HL-60 (cell line): ENCODE measurements at regions not wholly inside any gene's neighbourhood (a gene's known extent, or its start where the extent isn't known, plus 50 kb on each side); places are given as distances from the start of the nearest gene placed in this dataset.

ENCODE experiments used
- DNase-seq, 2 experiments: peaks; one replicate each; pipeline ENCODE4 v3.0.0-alpha.2; 2010 to 2020; ENCODE audit warnings: low read depth in 1 of 2, low spot score in 1 of 2
- H3K27ac ChIP-seq: fragments of 250-450 bp; sonication (Bioruptor Pico); replicated peaks from 2 replicates; pipeline ENCODE4 v1.5.1; 2020; ENCODE audit warnings: mild to moderate bottlenecking, moderate library complexity
- H3K27me3 ChIP-seq: fragments of 250-450 bp; sonication (Bioruptor Pico); 2 replicates; pipeline ENCODE4 v1.5.1; 2021; ENCODE audit warnings: mild to moderate bottlenecking, moderate library complexity; ENCODE audit not compliant: insufficient read depth, poor library complexity, severe bottlenecking
- H3K4me3 ChIP-seq: replicated peaks from 2 replicates; pipeline ENCODE4 v1.5.1; 2011; ENCODE audit warnings: mild to moderate bottlenecking, control low read depth, low read length; ENCODE audit not compliant: insufficient read depth
- GABPA ChIP-seq: IDR thresholded peaks from 2 replicates; pipeline ENCODE4 v1.6.1; 2012; ENCODE audit warnings: low read depth
- POLR2AphosphoS5 ChIP-seq: IDR thresholded peaks from 2 replicates; pipeline ENCODE4 v1.6.1; 2012; ENCODE audit warnings: low read depth
- SPI1 ChIP-seq: IDR thresholded peaks from 2 replicates; pipeline ENCODE4 v1.6.1; 2012; ENCODE audit warnings: low read depth, mild to moderate bottlenecking, borderline replicate concordance
- TF ChIP-seq, protein P1 (sequence below): IDR thresholded peaks from one replicate; pipeline ENCODE4 v1.5.1; 2011; ENCODE audit warnings: low read length, control low read depth, inconsistent platforms; ENCODE audit not compliant: insufficient read depth
- TF ChIP-seq, protein P2 (sequence below): IDR thresholded peaks from 2 replicates; pipeline ENCODE4 v1.6.1; 2012; ENCODE audit warnings: low read depth; ENCODE audit not compliant: insufficient replicate concordance

DNA sequence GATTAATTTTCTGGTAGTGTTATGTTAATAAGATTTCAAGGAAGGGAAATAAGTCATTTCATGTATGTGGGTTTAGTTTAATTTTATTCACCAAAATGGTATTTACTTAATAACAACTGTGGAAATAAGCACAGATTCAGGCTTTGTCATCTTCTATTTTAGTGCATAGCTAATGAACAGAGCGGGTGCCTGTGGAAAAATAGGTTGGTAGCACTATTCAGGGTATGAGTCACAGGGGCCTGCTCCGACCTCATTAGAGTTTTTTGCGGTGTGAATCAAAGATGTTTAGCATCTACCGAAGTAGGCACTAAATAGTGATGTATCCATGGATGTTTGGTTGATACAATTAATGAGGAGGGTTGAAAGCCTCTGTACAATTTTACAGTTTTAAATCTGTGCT lies 78.2 kb downstream of the FAT3 start:
- DNase-seq: no peak
- Histone ChIP-seq H3K27ac (no peak overlapping the region), H3K27me3 (no peaks in the 10 kb centered on the region), H3K4me3 (no peak overlapping the region)
- no peak for TF ChIP-seq POLR2AphosphoS5
- TF ChIP-seq SPI1: no peak
- TF ChIP-seq, protein P1, sequence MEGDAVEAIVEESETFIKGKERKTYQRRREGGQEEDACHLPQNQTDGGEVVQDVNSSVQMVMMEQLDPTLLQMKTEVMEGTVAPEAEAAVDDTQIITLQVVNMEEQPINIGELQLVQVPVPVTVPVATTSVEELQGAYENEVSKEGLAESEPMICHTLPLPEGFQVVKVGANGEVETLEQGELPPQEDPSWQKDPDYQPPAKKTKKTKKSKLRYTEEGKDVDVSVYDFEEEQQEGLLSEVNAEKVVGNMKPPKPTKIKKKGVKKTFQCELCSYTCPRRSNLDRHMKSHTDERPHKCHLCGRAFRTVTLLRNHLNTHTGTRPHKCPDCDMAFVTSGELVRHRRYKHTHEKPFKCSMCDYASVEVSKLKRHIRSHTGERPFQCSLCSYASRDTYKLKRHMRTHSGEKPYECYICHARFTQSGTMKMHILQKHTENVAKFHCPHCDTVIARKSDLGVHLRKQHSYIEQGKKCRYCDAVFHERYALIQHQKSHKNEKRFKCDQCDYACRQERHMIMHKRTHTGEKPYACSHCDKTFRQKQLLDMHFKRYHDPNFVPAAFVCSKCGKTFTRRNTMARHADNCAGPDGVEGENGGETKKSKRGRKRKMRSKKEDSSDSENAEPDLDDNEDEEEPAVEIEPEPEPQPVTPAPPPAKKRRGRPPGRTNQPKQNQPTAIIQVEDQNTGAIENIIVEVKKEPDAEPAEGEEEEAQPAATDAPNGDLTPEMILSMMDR: no peak
- TF ChIP-seq, protein P2, sequence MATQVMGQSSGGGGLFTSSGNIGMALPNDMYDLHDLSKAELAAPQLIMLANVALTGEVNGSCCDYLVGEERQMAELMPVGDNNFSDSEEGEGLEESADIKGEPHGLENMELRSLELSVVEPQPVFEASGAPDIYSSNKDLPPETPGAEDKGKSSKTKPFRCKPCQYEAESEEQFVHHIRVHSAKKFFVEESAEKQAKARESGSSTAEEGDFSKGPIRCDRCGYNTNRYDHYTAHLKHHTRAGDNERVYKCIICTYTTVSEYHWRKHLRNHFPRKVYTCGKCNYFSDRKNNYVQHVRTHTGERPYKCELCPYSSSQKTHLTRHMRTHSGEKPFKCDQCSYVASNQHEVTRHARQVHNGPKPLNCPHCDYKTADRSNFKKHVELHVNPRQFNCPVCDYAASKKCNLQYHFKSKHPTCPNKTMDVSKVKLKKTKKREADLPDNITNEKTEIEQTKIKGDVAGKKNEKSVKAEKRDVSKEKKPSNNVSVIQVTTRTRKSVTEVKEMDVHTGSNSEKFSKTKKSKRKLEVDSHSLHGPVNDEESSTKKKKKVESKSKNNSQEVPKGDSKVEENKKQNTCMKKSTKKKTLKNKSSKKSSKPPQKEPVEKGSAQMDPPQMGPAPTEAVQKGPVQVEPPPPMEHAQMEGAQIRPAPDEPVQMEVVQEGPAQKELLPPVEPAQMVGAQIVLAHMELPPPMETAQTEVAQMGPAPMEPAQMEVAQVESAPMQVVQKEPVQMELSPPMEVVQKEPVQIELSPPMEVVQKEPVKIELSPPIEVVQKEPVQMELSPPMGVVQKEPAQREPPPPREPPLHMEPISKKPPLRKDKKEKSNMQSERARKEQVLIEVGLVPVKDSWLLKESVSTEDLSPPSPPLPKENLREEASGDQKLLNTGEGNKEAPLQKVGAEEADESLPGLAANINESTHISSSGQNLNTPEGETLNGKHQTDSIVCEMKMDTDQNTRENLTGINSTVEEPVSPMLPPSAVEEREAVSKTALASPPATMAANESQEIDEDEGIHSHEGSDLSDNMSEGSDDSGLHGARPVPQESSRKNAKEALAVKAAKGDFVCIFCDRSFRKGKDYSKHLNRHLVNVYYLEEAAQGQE: no peak
- no peak for TF ChIP-seq GABPA

DNA sequence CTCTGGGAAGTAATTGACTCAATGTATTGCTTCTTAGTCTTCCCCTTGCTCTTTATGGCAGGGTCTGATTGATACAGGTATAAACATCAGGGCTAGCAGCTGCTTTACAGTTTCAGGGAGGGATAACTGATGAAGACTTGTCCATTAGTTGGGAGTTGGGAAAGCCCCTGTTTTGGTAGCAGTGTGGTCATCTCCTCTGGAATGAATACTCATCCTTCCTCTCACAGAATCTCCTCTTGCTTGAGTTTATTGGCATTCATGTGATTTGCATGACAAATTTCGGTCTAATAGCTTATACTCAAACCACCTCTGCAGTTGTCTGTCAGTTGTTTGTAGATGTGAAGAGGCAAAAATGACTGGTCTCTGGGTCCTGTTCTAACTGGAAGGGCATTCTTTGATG lies 79.7 kb downstream of the FAT3 start:
- no peak overlapping the region for H3K4me3 ChIP-seq
- H3K27me3 ChIP-seq: no peaks in the 10 kb centered on the region
- TF ChIP-seq GABPA: no peak
- TF ChIP-seq SPI1: no peak
- TF ChIP-seq, protein P1: no peak
- DNase-seq: no peak
- H3K27ac ChIP-seq: no peak overlapping the region

DNA sequence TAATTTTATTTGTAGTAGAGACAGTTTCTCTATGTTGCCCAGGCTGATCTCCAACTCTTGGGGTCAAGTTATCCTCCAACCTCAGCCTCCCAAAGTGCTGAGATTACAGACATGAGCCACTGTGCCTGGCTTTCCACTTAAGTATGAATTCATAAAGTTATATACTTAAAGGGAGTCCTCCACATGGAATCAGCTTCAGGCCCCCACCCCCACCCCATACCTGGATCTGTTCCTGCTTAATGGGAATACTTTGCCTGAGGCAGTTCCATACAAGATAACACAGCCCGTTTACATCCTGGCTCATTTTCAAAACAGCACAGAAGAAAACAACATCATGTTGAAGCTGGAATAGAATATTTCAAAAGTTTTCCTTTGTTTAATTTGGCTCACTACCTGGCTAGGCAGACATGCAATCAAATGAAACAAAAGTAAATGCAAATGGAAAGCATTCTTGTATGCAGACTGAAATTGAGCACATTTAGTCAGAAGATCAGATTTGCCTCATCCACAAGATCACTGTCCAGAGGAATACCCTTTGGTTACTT lies 82.4 kb downstream of the FAT3 start:
- no peak overlapping the region for H3K4me3 ChIP-seq
- H3K27me3 ChIP-seq: no peaks in the 10 kb centered on the region
- DNase-seq: no peak
- TF ChIP-seq POLR2AphosphoS5: no peak
- no peak for TF ChIP-seq SPI1
- TF ChIP-seq, protein P2: no peak
- TF ChIP-seq, protein P1: no peak
- no peak for TF ChIP-seq GABPA
- H3K27ac ChIP-seq: no peak overlapping the region

DNA sequence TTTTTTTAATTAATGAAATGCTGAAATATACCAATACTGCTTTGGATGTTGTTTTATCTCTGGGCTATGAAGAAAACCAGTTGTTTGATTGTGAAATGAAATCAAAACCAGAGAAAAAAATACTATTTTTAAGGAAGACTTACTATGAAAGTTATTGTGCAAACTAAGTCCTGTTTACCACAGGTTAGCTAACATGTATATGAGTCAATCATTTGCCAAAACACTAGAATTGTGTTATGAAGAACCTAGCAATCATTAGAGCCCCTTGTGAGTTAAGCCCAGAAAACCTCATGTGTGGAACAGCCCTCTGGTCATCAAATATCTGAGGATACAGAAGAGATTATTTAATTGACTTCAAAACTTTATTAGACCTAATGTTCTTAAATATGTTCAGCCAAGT lies 83.7 kb downstream of the FAT3 start:
- Histone ChIP-seq H3K4me3 (no peak overlapping the region), H3K27ac (no peak overlapping the region), H3K27me3 (no peaks in the 10 kb centered on the region)
- no peak for TF ChIP-seq GABPA
- TF ChIP-seq, protein P2: no peak
- TF ChIP-seq SPI1: no peak
- no peak for TF ChIP-seq POLR2AphosphoS5
- TF ChIP-seq, protein P1: no peak
- no peak for DNase-seq
